ENCODE measurements at regions not wholly inside any gene's neighbourhood (a gene's known extent, or its start where the extent isn't known, plus 50 kb on each side); places are given as distances from the start of the nearest gene placed in this dataset.

DNA sequence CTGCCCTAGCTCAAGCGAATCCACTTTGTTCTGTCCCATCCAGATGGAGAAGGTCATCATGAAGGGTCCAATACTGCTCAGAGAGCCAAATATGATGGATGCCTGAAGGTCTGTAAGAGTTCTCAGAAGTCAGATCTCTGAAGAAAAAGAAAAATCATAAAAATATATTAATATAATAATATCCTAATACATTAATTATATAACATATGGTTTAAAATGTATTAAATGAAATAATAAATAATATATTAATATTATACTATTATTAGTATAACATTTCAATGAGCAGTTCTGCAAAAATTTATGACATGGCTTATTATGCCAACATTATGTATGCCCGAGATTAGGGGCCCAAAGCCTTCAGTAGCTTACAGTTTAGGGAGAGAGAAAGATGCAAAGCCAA lies 78.2 kb upstream of the GPR12 start:
- Histone ChIP-seq H3K27ac (ENCODE audit: control insufficient read depth, insufficient read depth) (no peak overlapping the region), H3K4me3 (no peak overlapping the region), H3K9me3 (replicated peaks; ENCODE audit: control insufficient read depth, insufficient read depth, low read length) (no peaks in the 10 kb centered on the region), H3K4me1 (ENCODE audit: control insufficient read depth, insufficient read depth, low read length) (no peaks in the 10 kb centered on the region), H3K36me3 (ENCODE audit: control insufficient read depth in 2 of 2, insufficient read depth in 2 of 2, low read length in 1 of 2) (no peaks in the 10 kb centered on the region), H3K79me2 (ENCODE audit: control insufficient read depth, insufficient read depth, low read length) (no peaks in the 10 kb centered on the region), H3K9ac (ENCODE audit: control insufficient read depth, insufficient read depth, low read length) (no peak overlapping the region), H2AFZ (ENCODE audit: control insufficient read depth, low read depth, low read length) (no peak overlapping the region), H4K20me1 (ENCODE audit: control insufficient read depth, insufficient read depth) (no peaks in the 10 kb centered on the region), H3K27me3 (replicated peaks in 1 of 2; ENCODE audit: control insufficient read depth in 2 of 2, insufficient read depth in 2 of 2, low read length in 1 of 2) (peaks cover 0 to 1% of the 10 kb centered on the region in 2 experiments; a peak in 2 of 4 replicates), H3K4me2 (ENCODE audit: control insufficient read depth, insufficient read depth) (no peak overlapping the region)
- no TSS peak for BruUV-seq (replicated peaks)
- DNase-seq (ENCODE audit: low read depth, low spot score) (no peak), ATAC-seq (no peak), FAIRE-seq (no peak)
- intact Hi-C loops (cut with micrococcal nuclease; ENCODE audit: unreplicated experiment) (no loop called here), in situ Hi-C loops (cut with MboI) (no loop called here)
- TF ChIP-seq SREBF2 (IDR thresholded peaks at IDR 0.05; ENCODE audit: low read length) (no peak), MXI1 (IDR thresholded peaks at IDR 0.05; ENCODE audit: low read depth, low read length) (no peak), NFYA (IDR thresholded peaks at IDR 0.05; ENCODE audit: borderline replicate concordance, low read depth, low read length) (no peak)
- 0% methylated on average over 2 of the region's 2 CpGs for WGBS (ENCODE audit: insufficient coverage, insufficient replicate concordance, low lambda C conversion rate, missing lambda C conversion rate)
- CTCF ChIA-PET, result no interaction called here
- POLR2A ChIA-PET, result no interaction called here
- RAD21 ChIA-PET (ENCODE audit: unreplicated experiment), result no interaction called here
- SMC1A ChIA-PET (ENCODE audit: uncharacterized antibody, unreplicated experiment), result no interaction called here

- DNase-seq (ENCODE audit: low read depth, low spot score), result no peak
- Histone ChIP-seq H3K27me3 (replicated peaks in 1 of 2; ENCODE audit: control insufficient read depth in 2 of 2, insufficient read depth in 2 of 2, low read length in 1 of 2) (peaks cover 0 to 1% of the 10 kb centered on the region in 2 experiments; a peak in 2 of 4 replicates), H3K9ac (ENCODE audit: control insufficient read depth, insufficient read depth, low read length) (no peak overlapping the region), H3K4me1 (ENCODE audit: control insufficient read depth, insufficient read depth, low read length) (no peaks in the 10 kb centered on the region), H3K27ac (ENCODE audit: control insufficient read depth, insufficient read depth) (no peak overlapping the region), H4K20me1 (ENCODE audit: control insufficient read depth, insufficient read depth) (no peaks in the 10 kb centered on the region), H3K79me2 (ENCODE audit: control insufficient read depth, insufficient read depth, low read length) (no peaks in the 10 kb centered on the region), H3K4me2 (ENCODE audit: control insufficient read depth, insufficient read depth) (no peak overlapping the region), H3K9me3 (replicated peaks; ENCODE audit: control insufficient read depth, insufficient read depth, low read length) (no peaks in the 10 kb centered on the region), H2AFZ (ENCODE audit: control insufficient read depth, low read depth, low read length) (no peak overlapping the region), H3K36me3 (ENCODE audit: control insufficient read depth in 2 of 2, insufficient read depth in 2 of 2, low read length in 1 of 2) (no peaks in the 10 kb centered on the region), H3K4me3 (no peak overlapping the region)
- RAD21 ChIA-PET (ENCODE audit: unreplicated experiment), result no interaction called here
- CTCF ChIA-PET, result no interaction called here
- WGBS (ENCODE audit: insufficient coverage, insufficient replicate concordance, low lambda C conversion rate, missing lambda C conversion rate), result 37% methylated on average over 6 of the region's 6 CpGs
- intact Hi-C loops (cut with micrococcal nuclease; ENCODE audit: unreplicated experiment) (no loop called here), in situ Hi-C loops (cut with MboI) (no loop called here)
- ATAC-seq, result no peak
- SMC1A ChIA-PET (ENCODE audit: uncharacterized antibody, unreplicated experiment), result no interaction called here
- POLR2A ChIA-PET, result no interaction called here
- no peak for FAIRE-seq
- no TSS peak for BruUV-seq (replicated peaks)
- TF ChIP-seq ZBTB4 (CRISPR knock-in tag; IDR thresholded peaks at IDR 0.05), result no peak
- no peak for TF ChIP-seq NR2F1 (conservative IDR thresholded peaks at IDR 0.05)
- TF ChIP-seq TCF12 (IDR thresholded peaks at IDR 0.05; ENCODE audit: low read depth, low read length), result no peak
- TF ChIP-seq SKIL (IDR thresholded peaks at IDR 0.05; ENCODE audit: low read depth, poor library complexity, severe bottlenecking), result no peak
- no peak for TF ChIP-seq EP300 (IDR thresholded peaks at IDR 0.05; ENCODE audit: borderline replicate concordance in 1 of 2, control insufficient read depth in 1 of 2, low read depth in 2 of 2, low read length in 2 of 2)
- TF ChIP-seq, protein P1, sequence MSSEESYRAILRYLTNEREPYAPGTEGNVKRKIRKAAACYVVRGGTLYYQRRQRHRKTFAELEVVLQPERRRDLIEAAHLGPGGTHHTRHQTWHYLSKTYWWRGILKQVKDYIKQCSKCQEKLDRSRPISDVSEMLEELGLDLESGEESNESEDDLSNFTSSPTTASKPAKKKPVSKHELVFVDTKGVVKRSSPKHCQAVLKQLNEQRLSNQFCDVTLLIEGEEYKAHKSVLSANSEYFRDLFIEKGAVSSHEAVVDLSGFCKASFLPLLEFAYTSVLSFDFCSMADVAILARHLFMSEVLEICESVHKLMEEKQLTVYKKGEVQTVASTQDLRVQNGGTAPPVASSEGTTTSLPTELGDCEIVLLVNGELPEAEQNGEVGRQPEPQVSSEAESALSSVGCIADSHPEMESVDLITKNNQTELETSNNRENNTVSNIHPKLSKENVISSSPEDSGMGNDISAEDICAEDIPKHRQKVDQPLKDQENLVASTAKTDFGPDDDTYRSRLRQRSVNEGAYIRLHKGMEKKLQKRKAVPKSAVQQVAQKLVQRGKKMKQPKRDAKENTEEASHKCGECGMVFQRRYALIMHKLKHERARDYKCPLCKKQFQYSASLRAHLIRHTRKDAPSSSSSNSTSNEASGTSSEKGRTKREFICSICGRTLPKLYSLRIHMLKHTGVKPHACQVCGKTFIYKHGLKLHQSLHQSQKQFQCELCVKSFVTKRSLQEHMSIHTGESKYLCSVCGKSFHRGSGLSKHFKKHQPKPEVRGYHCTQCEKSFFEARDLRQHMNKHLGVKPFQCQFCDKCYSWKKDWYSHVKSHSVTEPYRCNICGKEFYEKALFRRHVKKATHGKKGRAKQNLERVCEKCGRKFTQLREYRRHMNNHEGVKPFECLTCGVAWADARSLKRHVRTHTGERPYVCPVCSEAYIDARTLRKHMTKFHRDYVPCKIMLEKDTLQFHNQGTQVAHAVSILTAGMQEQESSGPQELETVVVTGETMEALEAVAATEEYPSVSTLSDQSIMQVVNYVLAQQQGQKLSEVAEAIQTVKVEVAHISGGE (CRISPR knock-in tag; IDR thresholded peaks at IDR 0.05), result no peak
Observed at GRCh38 chr13:26837997-26838396, 77.4 kb upstream of the GPR12 start.

Measured in GM12878 (cell line).